ENCODE measurements at regions not wholly inside any gene's neighbourhood (a gene's known extent, or its start where the extent isn't known, plus 50 kb on each side); places are given as distances from the start of the nearest gene placed in this dataset.

- no peak for DNase-seq (ENCODE audit: low spot score)
Measured at GRCh38 chr14:22337521-22337920, 251.5 kb downstream of the DAD1 start.

GRCh38 chr14:22336031-22336430 is 253.0 kb downstream of the DAD1 start:
- no peak for DNase-seq (ENCODE audit: low spot score)

GRCh38 chr14:22334627-22335026 is 254.4 kb downstream of the DAD1 start:
- DNase-seq (ENCODE audit: low spot score): no peak

- no peak for DNase-seq (ENCODE audit: low spot score)
Measured at GRCh38 chr14:22334275-22334577, 254.8 kb downstream of the DAD1 start.

- peak; percentile 86 for DNase-seq (ENCODE audit: low spot score)
Measured at GRCh38 chr14:22333422-22334274, 255.4 kb downstream of the DAD1 start.

GRCh38 chr14:22332686-22333421 is 256.2 kb downstream of the DAD1 start:
- no peak for DNase-seq (ENCODE audit: low spot score)

GRCh38 chr14:22329371-22329770 is 259.7 kb downstream of the DAD1 start:
- DNase-seq (ENCODE audit: low spot score): no peak

GRCh38 chr14:22325676-22326400 is 263.2 kb downstream of the DAD1 start:
- DNase-seq (ENCODE audit: low spot score): no peak

- DNase-seq (ENCODE audit: low spot score): no peak
Measured at GRCh38 chr14:22320362-22320750, 268.7 kb downstream of the DAD1 start.

- peak; percentile 89 for DNase-seq (ENCODE audit: low spot score)
Measured at GRCh38 chr14:22319526-22320361, 269.3 kb downstream of the DAD1 start.

- DNase-seq (ENCODE audit: low spot score): no peak
Measured at GRCh38 chr14:22318951-22319350, 270.1 kb downstream of the DAD1 start.

GRCh38 chr14:22316473-22316872 is 272.6 kb downstream of the DAD1 start:
- DNase-seq (ENCODE audit: low spot score): no peak

- DNase-seq (ENCODE audit: low spot score): no peak
Measured at GRCh38 chr14:22315336-22315735, 273.7 kb downstream of the DAD1 start.

GRCh38 chr14:22314183-22314820 is 274.7 kb downstream of the DAD1 start:
- DNase-seq (ENCODE audit: low spot score): peak; percentile 91

- no peak for DNase-seq (ENCODE audit: low spot score)
Measured at GRCh38 chr14:22313172-22313801, 275.7 kb downstream of the DAD1 start.

- no peak for DNase-seq (ENCODE audit: low spot score)
Measured at GRCh38 chr14:22311636-22312035, 277.4 kb downstream of the DAD1 start.

GRCh38 chr14:22305607-22306006 is 283.4 kb downstream of the DAD1 start:
- DNase-seq (ENCODE audit: low spot score): no peak

- no peak for DNase-seq (ENCODE audit: low spot score)
Measured at GRCh38 chr14:22304326-22304725, 284.7 kb downstream of the DAD1 start.

GRCh38 chr14:22303589-22304195 is 285.3 kb downstream of the DAD1 start:
- DNase-seq (ENCODE audit: low spot score): no peak

GRCh38 chr14:22300646-22301045 is 288.4 kb downstream of the DAD1 start:
- no peak for DNase-seq (ENCODE audit: low spot score)

- no peak for DNase-seq (ENCODE audit: low spot score)
Measured at GRCh38 chr14:22297376-22297775, 291.6 kb downstream of the DAD1 start.

Data from pons (tissue), 1 donor.